ENCODE measurements at regions not wholly inside any gene's neighbourhood (a gene's known extent, or its start where the extent isn't known, plus 50 kb on each side); places are given as distances from the start of the nearest gene placed in this dataset.

DNA sequence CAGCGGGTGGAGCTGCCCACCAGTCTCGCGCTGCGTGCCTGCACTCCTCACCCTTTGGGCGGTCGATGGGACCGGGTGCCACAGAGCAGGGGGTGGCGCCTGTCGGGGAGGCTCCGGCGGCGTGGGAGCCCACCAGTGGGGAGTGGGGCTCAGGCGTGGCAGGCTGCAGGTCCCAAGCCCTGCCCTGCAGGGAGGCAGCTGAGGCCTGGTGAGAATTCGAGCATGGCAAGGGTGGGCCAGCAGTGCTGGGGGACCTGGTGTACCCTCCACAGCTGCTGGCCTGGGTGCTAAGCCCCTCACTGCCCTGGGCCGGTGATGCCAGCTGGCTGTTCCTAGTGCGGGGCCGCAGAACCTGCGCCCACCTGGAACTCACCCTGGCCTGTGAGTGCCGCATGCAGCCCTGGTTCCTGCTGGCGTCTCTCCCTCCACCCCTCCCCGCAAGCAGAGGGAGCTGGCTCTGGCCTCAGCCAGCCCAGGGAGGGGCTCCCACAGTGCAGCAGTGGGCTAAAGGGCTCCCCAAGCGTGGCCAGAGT is 746.6 kb upstream of the PABPC4L start:
- TF ChIP-seq CTCF (IDR thresholded peaks at IDR 0.05) (no peak), POLR2A (IDR thresholded peaks at IDR 0.05) (no peak), POLR2AphosphoS5 (IDR thresholded peaks at IDR 0.05) (no peak)

All from prostate gland (tissue), 2 donors.